ENCODE measurements at regions not wholly inside any gene's neighbourhood (a gene's known extent, or its start where the extent isn't known, plus 50 kb on each side); places are given as distances from the start of the nearest gene placed in this dataset.

- DNase-seq, result no peak
Observed at GRCh38 chr18:22114526-22115321, 54.7 kb upstream of the GATA6 start.

- no peak for DNase-seq
Observed at GRCh38 chr18:22115573-22115972, 53.8 kb upstream of the GATA6 start.
